IMR-90 (cell line): ENCODE measurements at regions not wholly inside any gene's neighbourhood (a gene's known extent, or its start where the extent isn't known, plus 50 kb on each side); places are given as distances from the start of the nearest gene placed in this dataset.

Experiments
- ATAC-seq: fragments of 200-7000 bp; cut with Tn5 transposase; 2 replicates; pipeline ENCODE4 v1.9.1; 2020; ENCODE audit warnings: low read depth, mild to moderate bottlenecking, moderate library complexity
- BruUV-seq: library from RNA; stranded (reverse); fragments of 400-500 nt; replicated peaks from 2 replicates; lab custom pipeline; 2021; lab: Mats Ljungman, UMichigan
- CTCF ChIA-PET: fragments of 300-600 bp; formaldehyde crosslinking; extraction: SDS; loops from one replicate; lab custom pipeline; 2021; ENCODE audit warnings: antibody characterized with exemption; lab: Yijun Ruan, JAX
- POLR2A ChIA-PET: fragments of 300-600 bp; sonication (Branson Sonifier 250); formaldehyde crosslinking; loops from one replicate; lab custom pipeline; 2022; ENCODE audit warnings: antibody characterized with exemption; ENCODE audit not compliant: unreplicated experiment; lab: Charles Lee
- DNase-seq: peaks from one replicate; pipeline ENCODE4 v3.0.0; 2013
- H2AFZ ChIP-seq: replicated peaks from 2 replicates; pipeline ENCODE3; 2013; ENCODE audit warnings: low read length, mild to moderate bottlenecking; ENCODE audit not compliant: poor library complexity
- H2AK5ac ChIP-seq: 2 replicates; pipeline ENCODE4 v1.6.1; 2013; ENCODE audit warnings: low read depth, low read length, inconsistent platforms
- H2AK9ac ChIP-seq: replicated peaks from 2 replicates; pipeline ENCODE3; 2013; ENCODE audit warnings: mild to moderate bottlenecking, low read depth, low read length, moderate library complexity; ENCODE audit not compliant: poor library complexity
- H2BK120ac ChIP-seq: 2 replicates; pipeline ENCODE4 v1.6.1; 2013; ENCODE audit warnings: low read depth, low read length, inconsistent platforms
- H2BK15ac ChIP-seq: 3 replicates; pipeline ENCODE4 v1.6.1; 2013; ENCODE audit warnings: low read depth, low read length, inconsistent platforms
- H2BK20ac ChIP-seq: 2 replicates; pipeline ENCODE4 v1.6.1; 2013; ENCODE audit warnings: low read depth, mild to moderate bottlenecking, inconsistent platforms, low read length, moderate library complexity
- H2BK5ac ChIP-seq: 2 replicates; pipeline ENCODE4 v1.6.1; 2013; ENCODE audit warnings: mild to moderate bottlenecking, low read depth, low read length, inconsistent platforms; ENCODE audit not compliant: poor library complexity, severe bottlenecking
- H3K14ac ChIP-seq: replicated peaks from 2 replicates; pipeline ENCODE4 v1.6.1; 2013; ENCODE audit warnings: low read depth, low read length, inconsistent platforms
- H3K18ac ChIP-seq: 2 replicates; pipeline ENCODE4 v1.6.1; 2013; ENCODE audit warnings: low read depth, low read length, control low read depth
- H3K23ac ChIP-seq: 2 replicates; pipeline ENCODE4 v1.6.1; 2013; ENCODE audit warnings: low read depth, low read length, inconsistent platforms
- H3K27ac ChIP-seq: 2 replicates; pipeline ENCODE4 v1.5.1; 2013; ENCODE audit warnings: mild to moderate bottlenecking, control low read depth, low read length; ENCODE audit not compliant: insufficient read depth
- H3K27me3 ChIP-seq: 2 replicates; pipeline ENCODE4 v1.6.1; 2013; ENCODE audit warnings: low read length; ENCODE audit not compliant: control insufficient read depth, insufficient read depth
- H3K36me3 ChIP-seq: 2 replicates; pipeline ENCODE4 v1.6.1; 2013; ENCODE audit warnings: low read length, mixed read lengths; ENCODE audit not compliant: control insufficient read depth, insufficient read depth
- H3K4ac ChIP-seq: 2 replicates; pipeline ENCODE4 v1.6.1; 2013; ENCODE audit warnings: low read depth, low read length, inconsistent platforms
- H3K4me1 ChIP-seq: 2 replicates; pipeline ENCODE4 v1.6.1; 2013; ENCODE audit warnings: low read length, mixed read lengths; ENCODE audit not compliant: control insufficient read depth, insufficient read depth
- H3K4me2 ChIP-seq: 2 replicates; pipeline ENCODE4 v1.6.1; 2013; ENCODE audit warnings: low read depth, mild to moderate bottlenecking, control low read depth, low read length, moderate library complexity
- H3K4me3 ChIP-seq: 2 replicates; pipeline ENCODE4 v1.5.1; 2013; ENCODE audit warnings: low read depth, mild to moderate bottlenecking, control low read depth, low read length, moderate library complexity; ENCODE audit not compliant: insufficient read depth
- H3K56ac ChIP-seq: 2 replicates; pipeline ENCODE4 v1.6.1; 2013; ENCODE audit warnings: low read length, inconsistent platforms; ENCODE audit not compliant: insufficient read depth; ENCODE audit errors: extremely low read depth
- H3K79me1 ChIP-seq, 2 experiments: 2 replicates each; pipeline ENCODE4 v1.6.1; 2013; ENCODE audit warnings: low read length in 2 of 2, inconsistent platforms in 1 of 2, low read depth in 1 of 2
- H3K9ac ChIP-seq: 2 replicates; pipeline ENCODE4 v1.6.1; 2013; ENCODE audit warnings: low read depth, low read length, control low read depth
- H3K9me1 ChIP-seq: 2 replicates; pipeline ENCODE4 v1.6.1; 2013; ENCODE audit warnings: low read length, inconsistent platforms; ENCODE audit not compliant: insufficient read depth
- H3K9me3 ChIP-seq: 2 replicates; pipeline ENCODE4 v1.6.1; 2013; ENCODE audit warnings: low read length; ENCODE audit not compliant: control insufficient read depth, insufficient read depth
- H4K20me1 ChIP-seq: 2 replicates; pipeline ENCODE4 v1.6.1; 2013; ENCODE audit warnings: low read length, inconsistent platforms; ENCODE audit not compliant: insufficient read depth
- H4K5ac ChIP-seq: 2 replicates; pipeline ENCODE4 v1.6.1; 2013; ENCODE audit warnings: mild to moderate bottlenecking, low read depth, low read length, control low read depth
- H4K8ac ChIP-seq, 2 experiments: 2 replicates each; pipeline ENCODE4 v1.6.1; 2013; ENCODE audit warnings: low read depth in 2 of 2, low read length in 2 of 2, control low read depth in 1 of 2, inconsistent platforms in 1 of 2
- H4K91ac ChIP-seq: 2 replicates; pipeline ENCODE4 v1.6.1; 2013; ENCODE audit warnings: low read depth, low read length, inconsistent platforms; ENCODE audit not compliant: insufficient read depth
- WGBS, 2 experiments: methylation state at CpG; one replicate each; pipeline versions ENCODE4 v1.1.5 to v1.1.7; 2013; ENCODE audit warnings: missing lambda C conversion rate in 2 of 2; ENCODE audit not compliant: insufficient read length in 1 of 2; ENCODE audit errors: extremely low coverage in 2 of 2; 5-methylcytosine and 5-hydroxymethylcytosine counted together
- dilution Hi-C: fragments of 300-500 bp; cut with HindIII; formaldehyde crosslinking; loops from one replicate; pipeline ENCODE4 v1.14.3; 2018; ENCODE audit warnings: low sequenced_read_pairs; ENCODE audit not compliant: unreplicated experiment
- in situ Hi-C: fragments of 300-500 bp; cut with MboI; formaldehyde crosslinking; loops from 3 replicates; pipeline ENCODE4 v1.14.3; 2019; ENCODE audit warnings: low sequenced_read_pairs, inconsistent platforms, mixed read lengths
- intact Hi-C: fragments of 100-400 bp; cut with micrococcal nuclease; formaldehyde crosslinking; loops from 2 replicates; pipeline ENCODE4 v1.10.0; 2022
- TF ChIP-seq, protein P1 (sequence below): fragments of 150-350 bp; IDR thresholded peaks from 2 replicates; pipeline ENCODE4 v1.6.1; 2016; ENCODE audit warnings: low read depth, mild to moderate bottlenecking, low read length, moderate library complexity, borderline replicate concordance

GRCh38 chr1:59077466-59078069 is 219.3 kb upstream of the FGGY start:
- BruUV-seq = no TSS peak
- no peak overlapping the region for H3K56ac ChIP-seq
- no peak overlapping the region for H2BK20ac ChIP-seq
- peaks cover 4% of the 10 kb centered on the region for H3K4me1 ChIP-seq
- ChIA-PET POLR2A (interaction anchor here (0.6 kb wide), 1 partner anchor 9 kb away, joined by 3 read pairs; no protein-coding TSS in a partner anchor), CTCF (interaction anchor here (1.4 kb wide), 1 partner anchor 9 kb away, joined by 6 read pairs; no protein-coding TSS in a partner anchor)
- H2BK5ac ChIP-seq = no peak overlapping the region
- dilution Hi-C loops = no loop called here
- no peak overlapping the region for H2BK120ac ChIP-seq
- H3K9me3 ChIP-seq = no peaks in the 10 kb centered on the region
- H3K27me3 ChIP-seq = no peaks in the 10 kb centered on the region
- no peak overlapping the region for H2AFZ ChIP-seq
- no peaks in the 10 kb centered on the region for H4K20me1 ChIP-seq
- H3K23ac ChIP-seq = no peak overlapping the region
- H3K79me1 ChIP-seq = no peaks in the 10 kb centered on the region
- H2AK5ac ChIP-seq = no peak overlapping the region
- H3K4ac ChIP-seq = no peak overlapping the region
- no peak overlapping the region for H3K4me2 ChIP-seq
- intact Hi-C loops = loop anchor here (5.0 to 10.0 kb wide), 3 partner anchors 217 to 677 kb away; partner anchors contain the start of gene FGGY
- no peak for DNase-seq
- no peak overlapping the region for H4K91ac ChIP-seq
- H3K14ac ChIP-seq = no peak overlapping the region
- peak overlapping the region; percentile 46 for H2AK9ac ChIP-seq
- TF ChIP-seq, protein P1, sequence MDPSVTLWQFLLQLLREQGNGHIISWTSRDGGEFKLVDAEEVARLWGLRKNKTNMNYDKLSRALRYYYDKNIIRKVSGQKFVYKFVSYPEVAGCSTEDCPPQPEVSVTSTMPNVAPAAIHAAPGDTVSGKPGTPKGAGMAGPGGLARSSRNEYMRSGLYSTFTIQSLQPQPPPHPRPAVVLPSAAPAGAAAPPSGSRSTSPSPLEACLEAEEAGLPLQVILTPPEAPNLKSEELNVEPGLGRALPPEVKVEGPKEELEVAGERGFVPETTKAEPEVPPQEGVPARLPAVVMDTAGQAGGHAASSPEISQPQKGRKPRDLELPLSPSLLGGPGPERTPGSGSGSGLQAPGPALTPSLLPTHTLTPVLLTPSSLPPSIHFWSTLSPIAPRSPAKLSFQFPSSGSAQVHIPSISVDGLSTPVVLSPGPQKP = no peak
- no peak overlapping the region for H3K27ac ChIP-seq
- 71% methylated on average over 3 of the region's 6 CpGs; no CpG with 5 or more reads in 1 of the 2 experiments for WGBS, 2 experiments
- H3K18ac ChIP-seq = no peak overlapping the region
- ATAC-seq = no peak
- no peak overlapping the region for H4K5ac ChIP-seq
- no peaks in the 10 kb centered on the region; the same call in 1 of the 2 replicates for H3K9me1 ChIP-seq
- H2BK15ac ChIP-seq = no peak overlapping the region
- H4K8ac ChIP-seq = no peak overlapping the region
- no peak overlapping the region for H3K9ac ChIP-seq
- H3K4me3 ChIP-seq = no peak overlapping the region
- no peaks in the 10 kb centered on the region for H3K36me3 ChIP-seq
- in situ Hi-C loops = no loop called here
